ENCODE measurements at regions not wholly inside any gene's neighbourhood (a gene's known extent, or its start where the extent isn't known, plus 50 kb on each side); places are given as distances from the start of the nearest gene placed in this dataset.

DNA sequence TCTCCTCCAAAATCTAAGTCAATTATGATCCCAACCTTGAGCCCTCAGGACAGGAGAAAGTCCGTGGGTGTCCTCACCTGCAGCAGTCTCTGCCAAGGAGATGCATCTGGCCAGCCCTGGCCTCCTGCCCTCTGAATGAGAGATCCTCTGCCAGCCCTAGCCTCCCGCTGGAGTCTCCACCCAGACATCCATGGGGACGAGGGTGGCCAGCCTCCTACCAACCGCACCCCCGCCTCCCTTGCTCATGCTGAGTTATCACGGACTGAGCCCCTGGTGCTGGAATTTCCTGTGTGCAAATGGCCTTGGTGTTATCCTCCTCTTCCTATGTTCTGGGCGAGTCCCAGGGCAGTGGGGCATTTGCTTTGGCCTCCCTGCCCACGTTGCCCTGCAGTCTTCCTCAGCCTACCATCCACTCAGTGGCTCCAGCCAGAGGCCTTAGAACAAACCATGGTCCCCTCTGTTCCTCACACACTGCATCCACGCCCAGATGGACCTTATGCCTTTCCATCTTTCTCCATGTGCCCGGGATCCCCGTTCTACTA is 116.4 kb downstream of the ACKR3 start:
- DNase-seq (ENCODE audit: low spot score) (no peak), ATAC-seq (ENCODE audit: low FRiP score) (no peak)

DNA sequence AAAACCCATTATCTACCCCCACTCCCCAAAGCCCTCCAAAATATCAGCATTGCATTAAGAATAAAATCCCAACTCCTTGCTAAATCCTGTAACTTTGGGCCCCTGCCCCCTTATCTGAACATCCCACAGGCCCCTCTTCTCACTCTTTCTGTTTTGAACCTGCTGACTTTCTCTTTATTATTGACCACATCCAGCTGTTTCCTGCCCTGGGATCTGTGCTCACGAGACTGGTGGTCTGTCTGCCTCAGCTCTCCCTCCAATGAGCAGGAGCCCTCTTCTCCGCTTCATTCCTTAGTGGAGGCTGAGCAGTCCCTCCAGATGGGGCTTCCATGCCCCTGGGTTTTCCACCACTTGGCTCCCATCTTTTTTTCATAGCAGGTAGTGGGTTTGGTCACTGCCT is 116.9 kb downstream of the ACKR3 start:
- DNase-seq (ENCODE audit: low spot score) (no peak), ATAC-seq (ENCODE audit: low FRiP score) (no peak)
- TF ChIP-seq, protein P1, sequence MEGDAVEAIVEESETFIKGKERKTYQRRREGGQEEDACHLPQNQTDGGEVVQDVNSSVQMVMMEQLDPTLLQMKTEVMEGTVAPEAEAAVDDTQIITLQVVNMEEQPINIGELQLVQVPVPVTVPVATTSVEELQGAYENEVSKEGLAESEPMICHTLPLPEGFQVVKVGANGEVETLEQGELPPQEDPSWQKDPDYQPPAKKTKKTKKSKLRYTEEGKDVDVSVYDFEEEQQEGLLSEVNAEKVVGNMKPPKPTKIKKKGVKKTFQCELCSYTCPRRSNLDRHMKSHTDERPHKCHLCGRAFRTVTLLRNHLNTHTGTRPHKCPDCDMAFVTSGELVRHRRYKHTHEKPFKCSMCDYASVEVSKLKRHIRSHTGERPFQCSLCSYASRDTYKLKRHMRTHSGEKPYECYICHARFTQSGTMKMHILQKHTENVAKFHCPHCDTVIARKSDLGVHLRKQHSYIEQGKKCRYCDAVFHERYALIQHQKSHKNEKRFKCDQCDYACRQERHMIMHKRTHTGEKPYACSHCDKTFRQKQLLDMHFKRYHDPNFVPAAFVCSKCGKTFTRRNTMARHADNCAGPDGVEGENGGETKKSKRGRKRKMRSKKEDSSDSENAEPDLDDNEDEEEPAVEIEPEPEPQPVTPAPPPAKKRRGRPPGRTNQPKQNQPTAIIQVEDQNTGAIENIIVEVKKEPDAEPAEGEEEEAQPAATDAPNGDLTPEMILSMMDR (IDR thresholded peaks at IDR 0.05): no peak

More for the DNA sequence above, 116.4 kb downstream of the ACKR3 start:
- TF ChIP-seq, protein P1 (IDR thresholded peaks at IDR 0.05): no peak

DNA sequence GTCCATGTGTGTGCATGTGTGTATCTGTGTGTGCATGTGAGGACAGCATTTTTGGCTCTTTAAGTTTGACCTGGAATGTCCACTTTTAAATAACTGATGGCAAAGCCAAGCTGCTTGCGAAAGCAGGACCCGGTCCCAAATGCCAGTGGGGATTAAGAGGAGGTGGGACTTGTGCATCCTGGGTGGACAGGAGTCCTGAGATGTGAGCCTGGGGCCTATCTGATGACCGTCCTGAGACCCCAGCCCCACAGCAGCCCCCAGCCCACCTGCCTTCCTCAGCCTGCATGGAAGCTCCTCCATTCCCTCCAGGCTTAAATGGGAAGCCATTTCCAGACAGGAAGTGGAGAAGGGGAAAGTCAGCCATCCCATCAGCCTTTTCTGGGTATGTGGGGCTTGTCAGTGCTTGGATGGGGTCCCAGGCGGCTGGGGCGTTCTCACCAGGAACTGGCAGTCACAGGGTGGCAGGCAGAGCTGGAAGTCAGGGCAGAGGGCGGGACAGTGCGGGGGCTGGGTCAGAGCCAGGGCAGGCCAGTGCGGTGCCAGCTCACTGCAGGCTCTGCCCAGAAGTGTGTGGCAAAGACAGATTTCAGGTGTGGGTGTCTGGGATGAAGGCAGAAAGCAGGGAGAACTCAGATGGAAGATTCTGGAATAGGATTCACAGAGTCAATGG is 117.8 kb downstream of the ACKR3 start:
- TF ChIP-seq, protein P1 (IDR thresholded peaks at IDR 0.05): no peak
- ATAC-seq (ENCODE audit: low FRiP score) (peak; percentile 81), DNase-seq (ENCODE audit: low spot score) (no peak)

DNA sequence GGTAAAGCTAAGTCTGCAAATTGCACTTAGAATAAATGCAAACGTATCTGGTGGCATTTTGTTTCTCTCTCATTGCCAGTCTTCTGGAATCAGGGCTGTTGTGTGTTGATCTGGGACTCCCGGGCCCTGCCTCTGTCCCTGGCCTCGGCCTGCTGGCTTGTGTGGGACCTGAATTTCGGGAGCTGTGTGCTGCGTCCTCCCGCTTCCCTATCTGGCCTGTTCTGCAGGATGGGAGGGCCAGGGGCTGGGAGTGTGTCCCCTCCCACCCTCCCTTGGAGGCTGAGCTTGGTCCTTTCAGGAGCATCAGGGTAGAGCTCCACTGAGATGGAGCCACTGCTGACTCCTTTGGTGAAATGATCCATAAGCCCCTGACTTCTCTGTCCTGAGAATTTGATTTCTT is 118.5 kb downstream of the ACKR3 start:
- TF ChIP-seq, protein P1 (IDR thresholded peaks at IDR 0.05): no peak
- ATAC-seq (ENCODE audit: low FRiP score): no peak
- no peak for DNase-seq (ENCODE audit: low spot score)

DNA sequence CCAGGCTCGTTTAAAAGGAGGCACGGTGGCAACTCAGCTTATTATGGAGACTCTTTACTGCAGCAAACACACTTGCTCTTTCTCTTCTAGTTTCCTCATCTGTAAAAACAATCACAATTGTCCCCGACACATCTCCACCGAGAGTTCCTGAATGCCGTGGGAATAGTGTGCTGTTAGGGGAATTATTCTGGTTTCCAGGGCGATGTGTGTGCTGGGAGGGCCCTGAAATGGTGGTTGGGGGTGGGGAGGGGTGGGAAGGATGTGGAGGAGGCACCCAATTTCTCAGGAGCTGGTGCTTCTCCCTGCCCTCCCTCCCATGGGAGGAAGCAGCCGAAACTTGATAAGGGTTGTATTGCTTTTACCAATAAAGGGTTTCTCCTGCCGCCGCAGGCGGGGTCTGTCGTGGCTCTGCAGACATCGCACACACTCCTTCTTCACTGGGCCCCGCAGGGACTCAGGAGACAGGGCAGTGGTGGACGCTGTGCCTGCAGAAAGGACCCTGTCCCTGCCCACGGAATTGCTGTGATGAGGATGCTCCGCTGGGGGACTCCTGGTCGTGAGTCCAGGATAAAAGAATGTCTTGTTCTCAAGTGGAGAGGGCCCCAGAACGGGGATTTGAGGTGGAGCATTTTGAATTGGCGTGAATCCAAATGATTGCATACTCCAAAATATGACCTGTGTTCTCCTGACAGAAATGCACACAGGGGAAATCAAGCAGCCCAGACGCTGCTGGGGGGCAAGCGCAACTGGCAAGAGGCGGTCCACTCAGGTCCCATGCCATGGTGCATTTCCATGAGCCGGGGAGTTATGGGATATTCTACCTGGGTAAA is 119.2 kb downstream of the ACKR3 start:
- TF ChIP-seq, protein P1 (IDR thresholded peaks at IDR 0.05): no peak
- DNase-seq (ENCODE audit: low spot score) (no peak), ATAC-seq (ENCODE audit: low FRiP score) (no peak)

DNA sequence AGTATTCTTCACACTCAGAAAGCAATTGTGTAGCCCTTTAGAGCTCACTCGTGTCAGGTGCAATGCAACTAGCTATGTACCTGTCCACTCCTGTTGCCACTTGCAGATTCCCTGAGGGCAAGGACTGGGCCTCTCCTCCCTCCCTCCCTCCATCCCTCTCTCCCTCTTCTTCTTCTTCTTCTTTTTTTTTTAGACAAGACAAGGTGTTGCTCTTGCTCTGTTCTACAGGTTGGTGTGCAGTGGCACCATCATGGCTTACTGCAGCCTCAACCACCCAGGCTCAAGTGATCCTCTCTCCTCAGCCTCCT is 119.7 kb downstream of the ACKR3 start:
- TF ChIP-seq, protein P1 (IDR thresholded peaks at IDR 0.05): no peak
- no peak for ATAC-seq (ENCODE audit: low FRiP score)
- no peak for DNase-seq (ENCODE audit: low spot score)
